ENCODE measurements at regions not wholly inside any gene's neighbourhood (a gene's known extent, or its start where the extent isn't known, plus 50 kb on each side); places are given as distances from the start of the nearest gene placed in this dataset.
A peak's percentile ranks its signal among the peaks of the same experiment; 100 is the strongest.

DNA sequence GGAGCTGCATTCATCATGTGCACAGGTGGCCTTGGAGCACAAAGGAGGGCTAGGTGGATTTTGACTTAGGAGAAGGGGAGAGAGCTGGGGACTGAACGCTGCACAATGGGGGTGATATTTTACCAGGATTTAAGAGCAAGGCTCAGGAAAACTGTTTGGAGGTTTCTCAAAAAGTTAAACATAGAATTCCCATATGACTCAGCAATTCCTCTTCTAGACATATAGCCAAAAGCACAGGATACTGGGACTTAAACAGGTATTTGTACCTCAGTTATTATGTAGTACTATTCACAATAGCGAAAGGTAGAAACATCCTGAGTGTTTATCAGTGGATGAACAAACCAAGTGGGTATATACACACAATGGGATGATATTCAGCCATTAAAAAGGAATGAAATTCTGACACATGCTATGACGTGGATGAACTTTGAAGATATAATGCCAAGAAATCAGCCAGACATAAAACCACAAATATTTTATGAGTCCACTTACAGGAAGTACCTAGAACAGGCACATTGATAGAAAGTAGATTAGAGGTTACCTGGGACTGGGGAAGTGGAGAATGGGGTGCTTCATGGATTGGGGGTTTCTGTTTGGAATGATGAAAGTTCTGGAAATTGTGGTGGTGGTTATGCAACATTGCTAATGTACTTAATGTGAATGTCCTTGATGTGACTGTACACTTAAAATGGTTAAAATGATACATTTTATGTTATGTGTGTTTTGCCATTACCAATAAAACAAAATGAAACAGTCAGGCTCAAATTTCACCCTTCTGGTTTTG is 216.9 kb downstream of the HAUS1 start:
- no peaks in the 10 kb centered on the region for H3K9me3 ChIP-seq (ENCODE audit: control insufficient read depth, insufficient read depth, low read depth, low read length)
- TF ChIP-seq ZFP3 (tag by site-specific recombination; IDR thresholded peaks at IDR 0.05; ENCODE audit: low read depth): no peak
- TF ChIP-seq, protein P1, sequence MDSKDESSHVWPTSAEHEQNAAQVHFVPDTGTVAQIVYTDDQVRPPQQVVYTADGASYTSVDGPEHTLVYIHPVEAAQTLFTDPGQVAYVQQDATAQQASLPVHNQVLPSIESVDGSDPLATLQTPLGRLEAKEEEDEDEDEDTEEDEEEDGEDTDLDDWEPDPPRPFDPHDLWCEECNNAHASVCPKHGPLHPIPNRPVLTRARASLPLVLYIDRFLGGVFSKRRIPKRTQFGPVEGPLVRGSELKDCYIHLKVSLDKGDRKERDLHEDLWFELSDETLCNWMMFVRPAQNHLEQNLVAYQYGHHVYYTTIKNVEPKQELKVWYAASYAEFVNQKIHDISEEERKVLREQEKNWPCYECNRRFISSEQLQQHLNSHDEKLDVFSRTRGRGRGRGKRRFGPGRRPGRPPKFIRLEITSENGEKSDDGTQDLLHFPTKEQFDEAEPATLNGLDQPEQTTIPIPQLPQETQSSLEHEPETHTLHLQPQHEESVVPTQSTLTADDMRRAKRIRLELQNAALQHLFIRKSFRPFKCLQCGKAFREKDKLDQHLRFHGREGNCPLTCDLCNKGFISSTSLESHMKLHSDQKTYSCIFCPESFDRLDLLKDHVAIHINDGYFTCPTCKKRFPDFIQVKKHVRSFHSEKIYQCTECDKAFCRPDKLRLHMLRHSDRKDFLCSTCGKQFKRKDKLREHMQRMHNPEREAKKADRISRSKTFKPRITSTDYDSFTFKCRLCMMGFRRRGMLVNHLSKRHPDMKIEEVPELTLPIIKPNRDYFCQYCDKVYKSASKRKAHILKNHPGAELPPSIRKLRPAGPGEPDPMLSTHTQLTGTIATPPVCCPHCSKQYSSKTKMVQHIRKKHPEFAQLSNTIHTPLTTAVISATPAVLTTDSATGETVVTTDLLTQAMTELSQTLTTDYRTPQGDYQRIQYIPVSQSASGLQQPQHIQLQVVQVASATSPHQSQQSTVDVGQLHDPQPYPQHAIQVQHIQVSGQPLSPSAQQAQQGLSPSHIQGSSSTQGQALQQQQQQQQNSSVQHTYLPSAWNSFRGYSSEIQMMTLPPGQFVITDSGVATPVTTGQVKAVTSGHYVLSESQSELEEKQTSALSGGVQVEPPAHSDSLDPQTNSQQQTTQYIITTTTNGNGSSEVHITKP (tag by site-specific recombination; IDR thresholded peaks at IDR 0.05): peak; percentile 55; the same call in 1 of the 2 replicates
- TF ChIP-seq, protein P2, sequence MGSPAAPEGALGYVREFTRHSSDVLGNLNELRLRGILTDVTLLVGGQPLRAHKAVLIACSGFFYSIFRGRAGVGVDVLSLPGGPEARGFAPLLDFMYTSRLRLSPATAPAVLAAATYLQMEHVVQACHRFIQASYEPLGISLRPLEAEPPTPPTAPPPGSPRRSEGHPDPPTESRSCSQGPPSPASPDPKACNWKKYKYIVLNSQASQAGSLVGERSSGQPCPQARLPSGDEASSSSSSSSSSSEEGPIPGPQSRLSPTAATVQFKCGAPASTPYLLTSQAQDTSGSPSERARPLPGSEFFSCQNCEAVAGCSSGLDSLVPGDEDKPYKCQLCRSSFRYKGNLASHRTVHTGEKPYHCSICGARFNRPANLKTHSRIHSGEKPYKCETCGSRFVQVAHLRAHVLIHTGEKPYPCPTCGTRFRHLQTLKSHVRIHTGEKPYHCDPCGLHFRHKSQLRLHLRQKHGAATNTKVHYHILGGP (tag by site-specific recombination; IDR thresholded peaks at IDR 0.05): 0 out of 2 replicates have a peak, but pooled peaks have one; percentile 19
- TF ChIP-seq ZNF830 (tag by site-specific recombination; IDR thresholded peaks at IDR 0.05; ENCODE audit: low read depth): no peak
- H3K27ac ChIP-seq (ENCODE audit: extremely low read depth, low read depth, low read length): no peak overlapping the region
- H3K4me1 ChIP-seq (ENCODE audit: control insufficient read depth, insufficient read depth, low read length): peaks cover 8% of the 10 kb centered on the region
- POLR2A ChIA-PET: no interaction called here
- CTCF ChIA-PET: interaction anchor here (0.6 to 1.3 kb wide), 4 partner anchors 15 to 53 kb away, joined by 3 to 4 read pairs (median 3); no protein-coding TSS in a partner anchor
- no peak overlapping the region for H3K4me3 ChIP-seq (ENCODE audit: low read depth, low read length)
- H3K36me3 ChIP-seq (ENCODE audit: control insufficient read depth in 2 of 2, insufficient read depth in 1 of 2, low read length in 2 of 2): no peaks in the 10 kb centered on the region

DNA sequence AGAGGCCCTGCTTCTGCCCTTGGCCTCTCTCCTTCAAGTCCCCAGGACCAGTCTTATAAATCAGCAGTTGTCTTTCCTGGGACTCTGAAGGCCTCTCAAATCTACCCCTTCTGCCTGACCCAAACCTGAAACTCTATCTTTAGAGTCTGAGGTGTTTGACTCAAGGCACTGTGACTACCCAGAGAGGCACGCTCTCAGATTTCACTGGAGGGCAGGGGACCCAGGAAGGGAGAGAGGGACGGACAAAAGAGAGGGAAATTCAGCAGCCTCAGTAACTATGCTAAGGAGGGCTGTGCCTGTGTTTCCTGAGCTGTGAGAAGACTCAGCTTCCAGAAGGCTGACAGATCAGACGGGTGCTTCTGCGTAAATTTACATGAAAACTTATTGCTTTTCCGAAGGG is 217.8 kb downstream of the HAUS1 start:
- no peaks in the 10 kb centered on the region for H3K36me3 ChIP-seq (ENCODE audit: control insufficient read depth in 2 of 2, insufficient read depth in 1 of 2, low read length in 2 of 2)

DNA sequence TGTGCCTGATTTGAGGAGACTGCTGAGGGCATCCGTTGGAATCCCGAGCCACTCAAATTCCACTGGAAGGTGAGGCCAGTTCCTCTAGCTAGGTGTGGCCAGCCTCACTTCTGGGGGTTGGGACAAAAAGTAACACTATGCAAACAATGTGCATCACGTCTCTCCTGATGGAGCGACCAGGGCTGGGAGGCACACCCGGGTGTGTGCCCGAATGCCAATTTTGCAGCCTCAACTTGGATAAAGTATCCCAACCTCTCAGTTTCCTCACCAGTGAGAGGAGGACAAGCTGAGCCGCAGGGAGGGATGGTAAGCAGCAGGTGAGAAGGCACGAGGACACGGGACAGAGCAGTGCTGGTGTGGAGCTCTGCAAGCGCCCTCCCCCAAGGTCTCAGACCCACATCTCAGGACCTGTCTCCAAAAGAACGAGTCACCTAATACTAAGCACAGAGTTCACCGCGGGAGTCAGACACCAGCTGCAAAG is 218.3 kb downstream of the HAUS1 start:
- no peaks in the 10 kb centered on the region for H3K36me3 ChIP-seq (ENCODE audit: control insufficient read depth in 2 of 2, insufficient read depth in 1 of 2, low read length in 2 of 2)
- POLR2A ChIA-PET: no interaction called here

More for the DNA sequence above, 217.8 kb downstream of the HAUS1 start:
- ChIA-PET CTCF (interaction anchor here (0.6 to 1.0 kb wide), 3 partner anchors 10 to 174 kb away, joined by 3 to 4 read pairs (median 3); no protein-coding TSS in a partner anchor), POLR2A (no interaction called here)
- Histone ChIP-seq H3K4me3 (ENCODE audit: low read depth, low read length) (no peak overlapping the region), H3K27ac (ENCODE audit: extremely low read depth, low read depth, low read length) (no peak overlapping the region), H3K9me3 (ENCODE audit: control insufficient read depth, insufficient read depth, low read depth, low read length) (no peaks in the 10 kb centered on the region), H3K4me1 (ENCODE audit: control insufficient read depth, insufficient read depth, low read length) (peaks cover 8% of the 10 kb centered on the region)
- TF ChIP-seq ZNF514 (tag by site-specific recombination; IDR thresholded peaks at IDR 0.05): no peak
- no peak for TF ChIP-seq ZNF670 (tag by site-specific recombination; IDR thresholded peaks at IDR 0.05; ENCODE audit: low read depth)
- TF ChIP-seq, protein P3, sequence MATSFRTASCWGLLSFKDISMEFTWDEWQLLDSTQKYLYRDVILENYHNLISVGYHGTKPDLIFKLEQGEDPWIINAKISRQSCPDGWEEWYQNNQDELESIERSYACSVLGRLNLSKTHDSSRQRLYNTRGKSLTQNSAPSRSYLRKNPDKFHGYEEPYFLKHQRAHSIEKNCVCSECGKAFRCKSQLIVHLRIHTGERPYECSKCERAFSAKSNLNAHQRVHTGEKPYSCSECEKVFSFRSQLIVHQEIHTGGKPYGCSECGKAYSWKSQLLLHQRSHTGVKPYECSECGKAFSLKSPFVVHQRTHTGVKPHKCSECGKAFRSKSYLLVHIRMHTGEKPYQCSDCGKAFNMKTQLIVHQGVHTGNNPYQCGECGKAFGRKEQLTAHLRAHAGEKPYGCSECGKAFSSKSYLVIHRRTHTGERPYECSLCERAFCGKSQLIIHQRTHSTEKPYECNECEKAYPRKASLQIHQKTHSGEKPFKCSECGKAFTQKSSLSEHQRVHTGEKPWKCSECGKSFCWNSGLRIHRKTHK (tag by site-specific recombination; IDR thresholded peaks at IDR 0.05): no peak
- 0 out of 2 replicates have a peak, but pooled peaks have one; percentile 10 for TF ChIP-seq ZNF335 (tag by site-specific recombination; conservative IDR thresholded peaks at IDR 0.05)

More for the DNA sequence above, 218.3 kb downstream of the HAUS1 start:
- no peak overlapping the region for H3K4me3 ChIP-seq (ENCODE audit: low read depth, low read length)
- H3K4me1 ChIP-seq (ENCODE audit: control insufficient read depth, insufficient read depth, low read length): peaks cover 8% of the 10 kb centered on the region
- CTCF ChIA-PET: interaction anchor here (0.6 to 1.0 kb wide), 4 partner anchors 10 to 174 kb away, joined by 3 to 5 read pairs (median 3); no protein-coding TSS in a partner anchor
- H3K9me3 ChIP-seq (ENCODE audit: control insufficient read depth, insufficient read depth, low read depth, low read length): no peaks in the 10 kb centered on the region
- TF ChIP-seq, protein P4, sequence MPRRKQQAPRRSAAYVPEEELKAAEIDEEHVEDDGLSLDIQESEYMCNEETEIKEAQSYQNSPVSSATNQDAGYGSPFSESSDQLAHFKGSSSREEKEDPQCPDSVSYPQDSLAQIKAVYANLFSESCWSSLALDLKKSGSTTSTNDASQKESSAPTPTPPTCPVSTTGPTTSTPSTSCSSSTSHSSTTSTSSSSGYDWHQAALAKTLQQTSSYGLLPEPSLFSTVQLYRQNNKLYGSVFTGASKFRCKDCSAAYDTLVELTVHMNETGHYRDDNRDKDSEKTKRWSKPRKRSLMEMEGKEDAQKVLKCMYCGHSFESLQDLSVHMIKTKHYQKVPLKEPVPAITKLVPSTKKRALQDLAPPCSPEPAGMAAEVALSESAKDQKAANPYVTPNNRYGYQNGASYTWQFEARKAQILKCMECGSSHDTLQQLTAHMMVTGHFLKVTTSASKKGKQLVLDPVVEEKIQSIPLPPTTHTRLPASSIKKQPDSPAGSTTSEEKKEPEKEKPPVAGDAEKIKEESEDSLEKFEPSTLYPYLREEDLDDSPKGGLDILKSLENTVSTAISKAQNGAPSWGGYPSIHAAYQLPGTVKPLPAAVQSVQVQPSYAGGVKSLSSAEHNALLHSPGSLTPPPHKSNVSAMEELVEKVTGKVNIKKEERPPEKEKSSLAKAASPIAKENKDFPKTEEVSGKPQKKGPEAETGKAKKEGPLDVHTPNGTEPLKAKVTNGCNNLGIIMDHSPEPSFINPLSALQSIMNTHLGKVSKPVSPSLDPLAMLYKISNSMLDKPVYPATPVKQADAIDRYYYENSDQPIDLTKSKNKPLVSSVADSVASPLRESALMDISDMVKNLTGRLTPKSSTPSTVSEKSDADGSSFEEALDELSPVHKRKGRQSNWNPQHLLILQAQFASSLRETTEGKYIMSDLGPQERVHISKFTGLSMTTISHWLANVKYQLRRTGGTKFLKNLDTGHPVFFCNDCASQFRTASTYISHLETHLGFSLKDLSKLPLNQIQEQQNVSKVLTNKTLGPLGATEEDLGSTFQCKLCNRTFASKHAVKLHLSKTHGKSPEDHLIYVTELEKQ (tag by site-specific recombination; IDR thresholded peaks at IDR 0.05; ENCODE audit: borderline replicate concordance): no peak
- TF ChIP-seq KLF1 (tag by site-specific recombination; IDR thresholded peaks at IDR 0.05) (peak; percentile 95), ZNF530 (tag by site-specific recombination; IDR thresholded peaks at IDR 0.05; ENCODE audit: low read depth) (no peak), ZNF624 (tag by site-specific recombination; IDR thresholded peaks at IDR 0.05) (no peak)
- no peak overlapping the region for H3K27ac ChIP-seq (ENCODE audit: extremely low read depth, low read depth, low read length)
